GM23248 (cell line): ENCODE measurements at regions not wholly inside any gene's neighbourhood (a gene's known extent, or its start where the extent isn't known, plus 50 kb on each side); places are given as distances from the start of the nearest gene placed in this dataset.
A peak's percentile ranks its signal among the peaks of the same experiment; 100 is the strongest.

Experiments used
- DNase-seq: peaks from one replicate; pipeline ENCODE4 v3.0.0-alpha.2; 2015
- H2AFZ ChIP-seq: fragments of 200-600 bp; sonication (generic); 2 replicates; pipeline ENCODE4 v1.6.1; 2016; ENCODE audit warnings: antibody characterized with exemption
- H3F3A ChIP-seq: fragments of 200-600 bp; sonication (generic); 2 replicates; pipeline ENCODE4 v1.6.1; 2016; ENCODE audit warnings: mild to moderate bottlenecking, antibody characterized with exemption, mixed run types; ENCODE audit not compliant: insufficient read depth
- H3K27ac ChIP-seq: fragments of 200-600 bp; sonication (generic); 2 replicates; pipeline ENCODE4 v1.5.1; 2016; ENCODE audit warnings: mild to moderate bottlenecking
- H3K27me3 ChIP-seq: fragments of 200-600 bp; sonication (generic); replicated peaks from 2 replicates; pipeline ENCODE4 v1.6.1; 2016; ENCODE audit warnings: mild to moderate bottlenecking; ENCODE audit not compliant: insufficient read depth
- H3K36me3 ChIP-seq: fragments of 200-600 bp; sonication (generic); 2 replicates; pipeline ENCODE4 v1.6.1; 2016; ENCODE audit warnings: low read depth, mild to moderate bottlenecking
- H3K4me1 ChIP-seq: fragments of 200-600 bp; sonication (generic); 2 replicates; pipeline ENCODE4 v1.6.1; 2016; ENCODE audit warnings: mild to moderate bottlenecking; ENCODE audit not compliant: insufficient read depth
- H3K4me2 ChIP-seq: fragments of 200-600 bp; sonication (generic); one replicate; pipeline ENCODE4 v1.6.1; 2016; ENCODE audit warnings: mild to moderate bottlenecking; ENCODE audit not compliant: unreplicated experiment
- H3K4me3 ChIP-seq: fragments of 200-600 bp; sonication (generic); 2 replicates; pipeline ENCODE4 v1.5.1; 2016; ENCODE audit warnings: mild to moderate bottlenecking
- H3K79me2 ChIP-seq: fragments of 200-600 bp; sonication (generic); 2 replicates; pipeline ENCODE4 v1.6.1; 2016; ENCODE audit warnings: mild to moderate bottlenecking; ENCODE audit not compliant: insufficient read depth
- H3K9ac ChIP-seq: fragments of 200-600 bp; sonication (generic); 2 replicates; pipeline ENCODE4 v1.6.1; 2016; ENCODE audit warnings: mild to moderate bottlenecking
- H3K9me2 ChIP-seq: fragments of 200-600 bp; sonication (generic); 2 replicates; pipeline ENCODE4 v1.6.1; 2016; ENCODE audit warnings: mixed run types, mild to moderate bottlenecking, moderate library complexity; ENCODE audit not compliant: insufficient read depth
- H3K9me3 ChIP-seq: fragments of 200-600 bp; sonication (generic); one replicate; pipeline ENCODE4 v1.6.1; 2017; ENCODE audit warnings: low read depth
- H4K20me1 ChIP-seq: fragments of 200-600 bp; sonication (generic); 2 replicates; pipeline ENCODE4 v1.6.0; 2016; ENCODE audit not compliant: insufficient read depth
- EZH2 ChIP-seq: fragments of 200-600 bp; sonication (generic); IDR thresholded peaks from 2 replicates; pipeline ENCODE4 v1.6.1; 2018; ENCODE audit warnings: antibody characterized with exemption, mild to moderate bottlenecking; ENCODE audit not compliant: insufficient read depth, poor library complexity, severe bottlenecking
- EZH2phosphoT487 ChIP-seq: fragments of 200-600 bp; sonication (generic); IDR thresholded peaks from 2 replicates; pipeline ENCODE4 v1.6.1; 2018; ENCODE audit warnings: antibody characterized with exemption, moderate library complexity, mild to moderate bottlenecking, low read depth; ENCODE audit not compliant: insufficient read depth
- WGBS, 2 experiments: methylation state at CpG; one replicate each; pipeline ENCODE4 v1.1.6; 2015 to 2017; ENCODE audit warnings: low lambda C conversion rate in 2 of 2, low coverage in 1 of 2; ENCODE audit errors: missing lambda C conversion rate in 2 of 2; 5-methylcytosine and 5-hydroxymethylcytosine counted together
- in situ Hi-C: fragments of 300-500 bp; cut with MboI; formaldehyde crosslinking; loops from 2 replicates; pipeline ENCODE4 v1.15.0; 2020

- DNase-seq = no peak
- no peak overlapping the region for H3K9ac ChIP-seq
- no peaks in the 10 kb centered on the region for H4K20me1 ChIP-seq
- no peak overlapping the region for H2AFZ ChIP-seq
- H3K36me3 ChIP-seq = no peaks in the 10 kb centered on the region
- no peaks in the 10 kb centered on the region for H3K9me3 ChIP-seq
- no peaks in the 10 kb centered on the region for H3K4me1 ChIP-seq
- H3K79me2 ChIP-seq = no peaks in the 10 kb centered on the region
- no peak overlapping the region for H3K4me3 ChIP-seq
- H3K4me2 ChIP-seq = no peak overlapping the region
- 13 to 21% methylated on average over 2 of the region's 2 CpGs for WGBS, 2 experiments
- H3K9me2 ChIP-seq = no peaks in the 10 kb centered on the region
- in situ Hi-C loops = no loop called here
- H3K27me3 ChIP-seq = no peaks in the 10 kb centered on the region
- H3K27ac ChIP-seq = no peak overlapping the region
- TF ChIP-seq EZH2phosphoT487 (no peak), EZH2 (no peak)
- no peaks in the 10 kb centered on the region for H3F3A ChIP-seq
Measured at GRCh38 chr2:17115042-17115441, 403.2 kb downstream of the RAD51AP2 start.

- no peak overlapping the region for H2AFZ ChIP-seq
- no peaks in the 10 kb centered on the region for H3K36me3 ChIP-seq
- no peaks in the 10 kb centered on the region for H4K20me1 ChIP-seq
- no peaks in the 10 kb centered on the region for H3K9me2 ChIP-seq
- H3K27me3 ChIP-seq = no peaks in the 10 kb centered on the region
- H3K4me3 ChIP-seq = no peak overlapping the region
- no peak overlapping the region for H3K4me2 ChIP-seq
- H3K79me2 ChIP-seq = no peaks in the 10 kb centered on the region
- peak; percentile 10 for DNase-seq
- H3K27ac ChIP-seq = no peak overlapping the region
- TF ChIP-seq EZH2phosphoT487 (no peak), EZH2 (no peak)
- H3K9me3 ChIP-seq = no peaks in the 10 kb centered on the region
- no peak overlapping the region for H3K9ac ChIP-seq
- peaks cover 12% of the 10 kb centered on the region for H3K4me1 ChIP-seq
- WGBS, 2 experiments = 36 to 37% methylated on average over 2 of the region's 2 CpGs
- no peaks in the 10 kb centered on the region for H3F3A ChIP-seq
- in situ Hi-C loops = no loop called here
Measured at GRCh38 chr2:17107871-17108270, 410.4 kb downstream of the RAD51AP2 start.

GRCh38 chr2:17107151-17107550 is 411.1 kb downstream of the RAD51AP2 start:
- no peaks in the 10 kb centered on the region for H3K27me3 ChIP-seq
- no peak overlapping the region for H3K9ac ChIP-seq
- H3F3A ChIP-seq = no peaks in the 10 kb centered on the region
- no peaks in the 10 kb centered on the region for H3K9me3 ChIP-seq
- H3K4me2 ChIP-seq = no peak overlapping the region
- H3K36me3 ChIP-seq = no peaks in the 10 kb centered on the region
- no peak overlapping the region for H3K4me3 ChIP-seq
- H3K79me2 ChIP-seq = no peaks in the 10 kb centered on the region
- TF ChIP-seq EZH2phosphoT487 (no peak), EZH2 (no peak)
- H3K9me2 ChIP-seq = no peaks in the 10 kb centered on the region
- H3K4me1 ChIP-seq = peaks cover 13% of the 10 kb centered on the region
- no peak overlapping the region for H3K27ac ChIP-seq
- H2AFZ ChIP-seq = no peak overlapping the region
- in situ Hi-C loops = no loop called here
- WGBS, 2 experiments = 24 to 34% methylated on average over 2 of the region's 2 CpGs
- H4K20me1 ChIP-seq = no peaks in the 10 kb centered on the region
- DNase-seq = no peak

GRCh38 chr2:17106418-17106817 is 411.8 kb downstream of the RAD51AP2 start:
- no peak overlapping the region for H3K27ac ChIP-seq
- no peak overlapping the region for H3K4me2 ChIP-seq
- no peak for DNase-seq
- no peak overlapping the region for H3K4me3 ChIP-seq
- H3K9ac ChIP-seq = no peak overlapping the region
- in situ Hi-C loops = no loop called here
- no peaks in the 10 kb centered on the region for H3K79me2 ChIP-seq
- no peaks in the 10 kb centered on the region for H3F3A ChIP-seq
- no peaks in the 10 kb centered on the region for H3K36me3 ChIP-seq
- H3K9me2 ChIP-seq = no peaks in the 10 kb centered on the region
- H3K27me3 ChIP-seq = no peaks in the 10 kb centered on the region
- H3K9me3 ChIP-seq = no peaks in the 10 kb centered on the region
- WGBS, 2 experiments = 17 to 32% methylated on average over 1 of the region's 1 CpG
- H2AFZ ChIP-seq = no peak overlapping the region
- H3K4me1 ChIP-seq = peaks cover 19% of the 10 kb centered on the region
- TF ChIP-seq EZH2phosphoT487 = no peak
- H4K20me1 ChIP-seq = no peaks in the 10 kb centered on the region

GRCh38 chr2:17104454-17104853 is 413.8 kb downstream of the RAD51AP2 start:
- H3K9ac ChIP-seq = no peak overlapping the region
- in situ Hi-C loops = no loop called here
- peak; percentile 55 for DNase-seq

More at GRCh38 chr2:17104454-17104853, 413.8 kb downstream of the RAD51AP2 start:
- Histone ChIP-seq H3K27me3 (no peaks in the 10 kb centered on the region), H3K27ac (no peak overlapping the region), H3K4me2 (peak overlapping the region; percentile 1), H3K9me2 (no peaks in the 10 kb centered on the region), H4K20me1 (no peaks in the 10 kb centered on the region), H3K79me2 (no peaks in the 10 kb centered on the region), H2AFZ (peak overlapping the region; percentile 0; the same call in 1 of the 2 replicates), H3F3A (no peaks in the 10 kb centered on the region), H3K4me1 (peaks cover 24% of the 10 kb centered on the region), H3K9me3 (no peaks in the 10 kb centered on the region), H3K4me3 (no peak overlapping the region), H3K36me3 (no peaks in the 10 kb centered on the region)
- TF ChIP-seq EZH2phosphoT487 (no peak), EZH2 (no peak)
